DND-41 (cell line): ENCODE measurements at regions not wholly inside any gene's neighbourhood (a gene's known extent, or its start where the extent isn't known, plus 50 kb on each side); places are given as distances from the start of the nearest gene placed in this dataset.

Experiments used
- EZH2 ChIP-seq: IDR thresholded peaks from 3 replicates; pipeline ENCODE4 v1.6.1; 2012; ENCODE audit warnings: borderline replicate concordance, low read depth, mild to moderate bottlenecking, moderate library complexity, low read length, inconsistent platforms; ENCODE audit not compliant: severe bottlenecking
- TF ChIP-seq, protein P1 (sequence below): IDR thresholded peaks from 2 replicates; pipeline ENCODE4 v1.5.1; 2012; ENCODE audit warnings: borderline replicate concordance, low read length, moderate library complexity, mild to moderate bottlenecking; ENCODE audit not compliant: poor library complexity, severe bottlenecking; ENCODE audit errors: extremely low read depth

DNA sequence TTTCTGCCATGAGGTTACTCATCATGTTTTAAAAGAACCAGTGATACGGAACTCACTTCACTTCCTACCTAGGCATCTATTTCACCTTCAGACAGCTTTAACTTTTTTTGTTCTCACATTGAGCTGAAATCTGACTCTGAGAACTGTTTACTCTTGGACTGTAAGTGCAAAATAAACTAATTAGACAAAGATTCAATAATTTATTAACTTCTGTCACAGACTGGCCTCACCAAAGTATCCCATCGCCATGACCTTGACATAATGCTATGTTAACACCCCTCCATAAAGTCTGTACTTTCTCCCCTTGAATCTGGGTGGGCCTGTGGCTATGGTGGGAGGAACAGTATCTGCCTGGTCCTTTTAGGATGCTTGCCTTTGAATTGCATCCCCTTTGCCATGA lies 448.1 kb downstream of the CBLN4 start:
- TF ChIP-seq, protein P1, sequence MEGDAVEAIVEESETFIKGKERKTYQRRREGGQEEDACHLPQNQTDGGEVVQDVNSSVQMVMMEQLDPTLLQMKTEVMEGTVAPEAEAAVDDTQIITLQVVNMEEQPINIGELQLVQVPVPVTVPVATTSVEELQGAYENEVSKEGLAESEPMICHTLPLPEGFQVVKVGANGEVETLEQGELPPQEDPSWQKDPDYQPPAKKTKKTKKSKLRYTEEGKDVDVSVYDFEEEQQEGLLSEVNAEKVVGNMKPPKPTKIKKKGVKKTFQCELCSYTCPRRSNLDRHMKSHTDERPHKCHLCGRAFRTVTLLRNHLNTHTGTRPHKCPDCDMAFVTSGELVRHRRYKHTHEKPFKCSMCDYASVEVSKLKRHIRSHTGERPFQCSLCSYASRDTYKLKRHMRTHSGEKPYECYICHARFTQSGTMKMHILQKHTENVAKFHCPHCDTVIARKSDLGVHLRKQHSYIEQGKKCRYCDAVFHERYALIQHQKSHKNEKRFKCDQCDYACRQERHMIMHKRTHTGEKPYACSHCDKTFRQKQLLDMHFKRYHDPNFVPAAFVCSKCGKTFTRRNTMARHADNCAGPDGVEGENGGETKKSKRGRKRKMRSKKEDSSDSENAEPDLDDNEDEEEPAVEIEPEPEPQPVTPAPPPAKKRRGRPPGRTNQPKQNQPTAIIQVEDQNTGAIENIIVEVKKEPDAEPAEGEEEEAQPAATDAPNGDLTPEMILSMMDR: no peak
- TF ChIP-seq EZH2: no peak
